GM19025 (cell line): ENCODE measurements at regions not wholly inside any gene's neighbourhood (a gene's known extent, or its start where the extent isn't known, plus 50 kb on each side); places are given as distances from the start of the nearest gene placed in this dataset.
"Not testable (repeated sequence)": the region's sequence is repeated elsewhere in the genome, so short reads cannot be mapped to it uniquely, and the experiment has no call there.

Source experiments
- ATAC-seq: cut with Tn5 transposase; IDR thresholded peaks from one replicate; pipeline ENCODE4 v1.9.1; 2021; ENCODE audit warnings: mild to moderate bottlenecking, low read depth, moderate library complexity; ENCODE audit not compliant: unreplicated experiment

- no peak for ATAC-seq
Measured at GRCh38 chr14:55803873-55804553, 224.0 kb downstream of the KTN1 start.

GRCh38 chr14:55805250-55805649 lies 225.2 kb downstream of the KTN1 start:
- no peak for ATAC-seq

GRCh38 chr14:55807053-55807880 lies 227.3 kb downstream of the KTN1 start:
- ATAC-seq, result peak; percentile 77

- no peak for ATAC-seq
Measured at GRCh38 chr14:55807881-55808379, 227.9 kb downstream of the KTN1 start.

- ATAC-seq, result no peak
Measured at GRCh38 chr14:55813630-55814029, 233.6 kb downstream of the KTN1 start.

- ATAC-seq, result no peak
Measured at GRCh38 chr14:55814064-55814463, 234.1 kb downstream of the KTN1 start.

- no peak for ATAC-seq
Measured at GRCh38 chr14:55814873-55815272, 234.9 kb downstream of the KTN1 start.

GRCh38 chr14:55816225-55816624 lies 236.2 kb downstream of the KTN1 start:
- ATAC-seq, result no peak

GRCh38 chr14:55819610-55820304 lies 239.8 kb downstream of the KTN1 start:
- peak; percentile 86 for ATAC-seq

- no peak for ATAC-seq
Measured at GRCh38 chr14:55822906-55823305, 242.9 kb downstream of the KTN1 start.

- no peak for ATAC-seq
Measured at GRCh38 chr14:55832122-55832911, 252.3 kb downstream of the KTN1 start.

- no peak for ATAC-seq
Measured at GRCh38 chr14:55832974-55833373, 253.0 kb downstream of the KTN1 start.

GRCh38 chr14:55834390-55834789 lies 254.4 kb downstream of the KTN1 start:
- ATAC-seq, result no peak

- no peak for ATAC-seq
Measured at GRCh38 chr14:55835985-55836384, 256.0 kb downstream of the KTN1 start.

- no peak for ATAC-seq
Measured at GRCh38 chr14:55837467-55837866, 257.5 kb downstream of the KTN1 start.

GRCh38 chr14:55838529-55839052 lies 258.6 kb downstream of the KTN1 start:
- no peak for ATAC-seq

GRCh38 chr14:55839301-55839947 lies 259.4 kb downstream of the KTN1 start:
- ATAC-seq, result not testable (repeated sequence)

GRCh38 chr14:55840821-55841220 lies 260.8 kb downstream of the KTN1 start:
- no peak for ATAC-seq

GRCh38 chr14:55841625-55842024 lies 261.6 kb downstream of the KTN1 start:
- no peak for ATAC-seq
